ENCODE measurements at regions not wholly inside any gene's neighbourhood (a gene's known extent, or its start where the extent isn't known, plus 50 kb on each side); places are given as distances from the start of the nearest gene placed in this dataset.

GRCh38 chr20:9939231-9939630 lies 95.6 kb upstream of the ANKEF1 start:
- intact Hi-C loops (cut with micrococcal nuclease): no loop called here
- WGBS (ENCODE audit: insufficient coverage): 75% methylated on average over 1 of the region's 2 CpGs

GRCh38 chr20:9935285-9935684 lies 96.4 kb upstream of the PAK5 start:
- no peak overlapping the region for H3K4me3 Mint-ChIP-seq
- H3K4me1 Mint-ChIP-seq: no peaks in the 10 kb centered on the region
- intact Hi-C loops (cut with micrococcal nuclease): no loop called here
- H3K36me3 Mint-ChIP-seq: no peaks in the 10 kb centered on the region
- H3K4me1 ChIP-seq (ENCODE audit: control insufficient read depth, insufficient read depth, low read length): no peaks in the 10 kb centered on the region
- H3K4me3 ChIP-seq (ENCODE audit: low read length): no peak overlapping the region
- no peak overlapping the region for H3K27ac ChIP-seq (ENCODE audit: low read length)
- peaks cover 0 to 3% of the 10 kb centered on the region in 2 donors for H3K27me3 Mint-ChIP-seq (ENCODE audit: low read depth in 2 of 2)
- no peaks in the 10 kb centered on the region for H3K36me3 ChIP-seq (ENCODE audit: control insufficient read depth, insufficient read depth, low read length)
- TF ChIP-seq CTCF (IDR thresholded peaks at IDR 0.05): no peak
- no peak for ATAC-seq
- DNase-seq: no peak
- H3K9me3 ChIP-seq (ENCODE audit: control insufficient read depth, insufficient read depth, low read length): no peaks in the 10 kb centered on the region
- no peaks in the 10 kb centered on the region for H3K27me3 ChIP-seq (ENCODE audit: control insufficient read depth, insufficient read depth, low read length)
- H3K27ac Mint-ChIP-seq: no peak overlapping the region
- peaks cover 0 to 5% of the 10 kb centered on the region in 2 donors for H3K9me3 Mint-ChIP-seq

More at GRCh38 chr20:9939231-9939630, 95.6 kb upstream of the ANKEF1 start:
- Mint-ChIP-seq H3K9me3 (peaks cover 0 to 5% of the 10 kb centered on the region in 2 donors), H3K4me1 (no peaks in the 10 kb centered on the region), H3K27ac (no peak overlapping the region), H3K4me3 (no peak overlapping the region), H3K27me3 (ENCODE audit: low read depth in 2 of 2) (peaks cover 0 to 3% of the 10 kb centered on the region in 2 donors), H3K36me3 (no peaks in the 10 kb centered on the region)
- Histone ChIP-seq H3K9me3 (ENCODE audit: control insufficient read depth, insufficient read depth, low read length) (no peaks in the 10 kb centered on the region), H3K27ac (ENCODE audit: low read length) (no peak overlapping the region), H3K4me1 (ENCODE audit: control insufficient read depth, insufficient read depth, low read length) (no peaks in the 10 kb centered on the region), H3K4me3 (ENCODE audit: low read length) (no peak overlapping the region), H3K27me3 (ENCODE audit: control insufficient read depth, insufficient read depth, low read length) (no peaks in the 10 kb centered on the region), H3K36me3 (ENCODE audit: control insufficient read depth, insufficient read depth, low read length) (no peaks in the 10 kb centered on the region)
- no peak for TF ChIP-seq CTCF (IDR thresholded peaks at IDR 0.05)
- no peak for DNase-seq
- ATAC-seq: no peak

GRCh38 chr20:9930142-9930541 lies 91.3 kb upstream of the PAK5 start:
- 83% methylated on average over 4 of the region's 4 CpGs for WGBS (ENCODE audit: insufficient coverage)
- intact Hi-C loops (cut with micrococcal nuclease): no loop called here

More at GRCh38 chr20:9930142-9930541, 91.3 kb upstream of the PAK5 start:
- Histone ChIP-seq H3K36me3 (ENCODE audit: control insufficient read depth, insufficient read depth, low read length) (no peaks in the 10 kb centered on the region), H3K27ac (ENCODE audit: low read length) (no peak overlapping the region), H3K4me3 (ENCODE audit: low read length) (no peak overlapping the region), H3K9me3 (ENCODE audit: control insufficient read depth, insufficient read depth, low read length) (no peaks in the 10 kb centered on the region), H3K4me1 (ENCODE audit: control insufficient read depth, insufficient read depth, low read length) (no peaks in the 10 kb centered on the region), H3K27me3 (ENCODE audit: control insufficient read depth, insufficient read depth, low read length) (no peaks in the 10 kb centered on the region)
- no peak overlapping the region for H3K4me3 Mint-ChIP-seq
- H3K27ac Mint-ChIP-seq: no peak overlapping the region
- DNase-seq (no peak), ATAC-seq (no peak)
- peaks cover 0 to 3% of the 10 kb centered on the region in 2 donors for H3K9me3 Mint-ChIP-seq
- no peak for TF ChIP-seq CTCF (IDR thresholded peaks at IDR 0.05)
- no peaks in the 10 kb centered on the region for H3K36me3 Mint-ChIP-seq
- no peaks in the 10 kb centered on the region for H3K27me3 Mint-ChIP-seq (ENCODE audit: low read depth in 2 of 2)
- no peaks in the 10 kb centered on the region for H3K4me1 Mint-ChIP-seq

Data from natural killer cell (primary cell).